DND-41 (cell line): ENCODE measurements at regions not wholly inside any gene's neighbourhood (a gene's known extent, or its start where the extent isn't known, plus 50 kb on each side); places are given as distances from the start of the nearest gene placed in this dataset.

Source experiments
- ATAC-seq: fragments of 200-7000 bp; cut with Tn5 transposase; 3 replicates; pipeline ENCODE4 v1.9.1; 2021; ENCODE audit warnings: low read depth; ENCODE audit not compliant: insufficient read depth
- DNase-seq: peaks from one replicate; pipeline ENCODE4 v3.0.0-alpha.2; 2020
- H2AFZ ChIP-seq: 2 replicates; pipeline ENCODE4 v1.6.0; 2012; ENCODE audit warnings: low read depth, low read length
- H3K27ac ChIP-seq: 2 replicates; pipeline ENCODE4 v1.5.1; 2012; ENCODE audit warnings: low read length, inconsistent platforms
- H3K27me3 ChIP-seq: fragments of 200-600 bp; sonication (generic); 2 replicates; pipeline ENCODE4 v1.6.0; 2012; ENCODE audit warnings: low read length, mild to moderate bottlenecking, inconsistent platforms; ENCODE audit not compliant: insufficient read depth, poor library complexity
- H3K36me3 ChIP-seq: 2 replicates; pipeline ENCODE4 v1.5.1; 2012; ENCODE audit warnings: low read length, inconsistent platforms; ENCODE audit not compliant: insufficient read depth
- H3K4me1 ChIP-seq: 2 replicates; pipeline ENCODE4 v1.5.1; 2012; ENCODE audit warnings: mild to moderate bottlenecking, low read length; ENCODE audit not compliant: insufficient read depth
- H3K4me2 ChIP-seq: 2 replicates; pipeline ENCODE4 v1.6.0; 2012; ENCODE audit warnings: mild to moderate bottlenecking, moderate library complexity, low read length, inconsistent platforms; ENCODE audit not compliant: insufficient read depth
- H3K4me3 ChIP-seq, 2 experiments: fragments of 200-600 bp in 1 of 2; shearing (Covaris generic) in 1 of 2; 2 replicates each; pipeline ENCODE4 v1.5.1; 2012 to 2016; ENCODE audit warnings: inconsistent platforms in 2 of 2, low read length in 2 of 2, mild to moderate bottlenecking in 2 of 2, low read depth in 1 of 2, moderate library complexity in 1 of 2
- H3K79me2 ChIP-seq: 2 replicates; pipeline ENCODE4 v1.6.0; 2012; ENCODE audit warnings: low read length, inconsistent platforms; ENCODE audit not compliant: insufficient read depth
- H3K9ac ChIP-seq: 2 replicates; pipeline ENCODE4 v1.6.0; 2012; ENCODE audit warnings: low read depth, mild to moderate bottlenecking, inconsistent platforms, low read length, moderate library complexity
- H3K9me3 ChIP-seq: 2 replicates; pipeline ENCODE4 v1.5.1; 2012; ENCODE audit warnings: low read length, moderate library complexity, mild to moderate bottlenecking, inconsistent platforms; ENCODE audit not compliant: insufficient read depth, severe bottlenecking
- H4K20me1 ChIP-seq: 2 replicates; pipeline ENCODE4 v1.6.0; 2012; ENCODE audit warnings: low read length; ENCODE audit not compliant: insufficient read depth
- EZH2 ChIP-seq: IDR thresholded peaks from 3 replicates; pipeline ENCODE4 v1.6.1; 2012; ENCODE audit warnings: borderline replicate concordance, low read depth, mild to moderate bottlenecking, moderate library complexity, low read length, inconsistent platforms; ENCODE audit not compliant: severe bottlenecking
- TF ChIP-seq, protein P1 (sequence below): IDR thresholded peaks from 2 replicates; pipeline ENCODE4 v1.5.1; 2012; ENCODE audit warnings: borderline replicate concordance, low read length, moderate library complexity, mild to moderate bottlenecking; ENCODE audit not compliant: poor library complexity, severe bottlenecking; ENCODE audit errors: extremely low read depth

DNA sequence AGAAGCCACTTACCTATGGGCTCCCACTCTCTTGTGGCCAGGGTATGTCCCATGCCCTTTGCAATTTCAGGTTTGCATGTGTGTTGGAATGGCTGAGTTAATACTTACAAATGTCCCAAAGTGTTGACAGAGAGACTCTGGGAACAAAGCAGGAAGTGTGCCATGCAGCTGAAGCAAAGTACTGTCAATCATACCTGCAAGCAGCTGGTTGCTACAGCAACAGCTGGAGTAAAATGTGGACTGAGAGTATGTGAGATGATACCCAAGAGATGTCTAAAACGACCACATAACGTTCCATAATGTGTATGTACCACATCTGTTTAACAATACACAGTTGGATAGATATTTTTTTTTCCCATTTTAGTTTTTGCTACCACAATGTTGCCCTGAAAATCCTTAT, 82.8 kb upstream of the CAMK2D start:
- H3K4me1 ChIP-seq, result no peaks in the 10 kb centered on the region
- ATAC-seq, result no peak
- no peak overlapping the region for H3K4me2 ChIP-seq

DNA sequence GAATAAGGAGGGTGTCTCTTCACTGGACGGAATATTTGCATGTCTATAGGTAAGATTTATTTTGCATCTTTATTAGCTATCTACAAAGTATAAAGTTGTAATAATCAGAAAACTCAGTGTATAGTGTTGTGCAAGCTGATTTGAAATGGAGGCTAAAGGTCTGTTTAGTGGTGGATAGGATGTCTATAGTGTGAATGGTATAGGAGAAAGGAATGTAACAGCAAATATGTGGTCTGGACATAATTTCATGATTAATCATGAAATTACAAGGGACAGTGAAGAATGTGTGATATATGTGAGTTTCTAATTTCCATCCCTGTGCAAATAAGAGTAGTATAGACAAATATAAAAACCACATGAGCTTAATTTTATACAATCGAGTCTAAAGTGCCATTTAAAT, 79.3 kb upstream of the CAMK2D start:
- H3K4me3 ChIP-seq, result no peak overlapping the region
- no peaks in the 10 kb centered on the region for H3K9me3 ChIP-seq
- H3K36me3 ChIP-seq, result no peaks in the 10 kb centered on the region
- no peaks in the 10 kb centered on the region for H4K20me1 ChIP-seq
- no peaks in the 10 kb centered on the region for H3K79me2 ChIP-seq
- no peak overlapping the region for H3K4me2 ChIP-seq
- DNase-seq (no peak), ATAC-seq (no peak)
- peaks cover 8% of the 10 kb centered on the region for H3K27me3 ChIP-seq
- no peak overlapping the region for H3K9ac ChIP-seq
- TF ChIP-seq, protein P1, sequence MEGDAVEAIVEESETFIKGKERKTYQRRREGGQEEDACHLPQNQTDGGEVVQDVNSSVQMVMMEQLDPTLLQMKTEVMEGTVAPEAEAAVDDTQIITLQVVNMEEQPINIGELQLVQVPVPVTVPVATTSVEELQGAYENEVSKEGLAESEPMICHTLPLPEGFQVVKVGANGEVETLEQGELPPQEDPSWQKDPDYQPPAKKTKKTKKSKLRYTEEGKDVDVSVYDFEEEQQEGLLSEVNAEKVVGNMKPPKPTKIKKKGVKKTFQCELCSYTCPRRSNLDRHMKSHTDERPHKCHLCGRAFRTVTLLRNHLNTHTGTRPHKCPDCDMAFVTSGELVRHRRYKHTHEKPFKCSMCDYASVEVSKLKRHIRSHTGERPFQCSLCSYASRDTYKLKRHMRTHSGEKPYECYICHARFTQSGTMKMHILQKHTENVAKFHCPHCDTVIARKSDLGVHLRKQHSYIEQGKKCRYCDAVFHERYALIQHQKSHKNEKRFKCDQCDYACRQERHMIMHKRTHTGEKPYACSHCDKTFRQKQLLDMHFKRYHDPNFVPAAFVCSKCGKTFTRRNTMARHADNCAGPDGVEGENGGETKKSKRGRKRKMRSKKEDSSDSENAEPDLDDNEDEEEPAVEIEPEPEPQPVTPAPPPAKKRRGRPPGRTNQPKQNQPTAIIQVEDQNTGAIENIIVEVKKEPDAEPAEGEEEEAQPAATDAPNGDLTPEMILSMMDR, result no peak
- H3K4me1 ChIP-seq, result no peaks in the 10 kb centered on the region
- H2AFZ ChIP-seq, result no peak overlapping the region
- H3K27ac ChIP-seq, result no peak overlapping the region

More for the DNA sequence above, 82.8 kb upstream of the CAMK2D start:
- no peak overlapping the region for H2AFZ ChIP-seq
- H3K9me3 ChIP-seq, result no peaks in the 10 kb centered on the region
- no peak for DNase-seq
- H4K20me1 ChIP-seq, result no peaks in the 10 kb centered on the region
- no peak overlapping the region for H3K4me3 ChIP-seq
- H3K79me2 ChIP-seq, result no peaks in the 10 kb centered on the region
- H3K27ac ChIP-seq, result no peak overlapping the region
- no peaks in the 10 kb centered on the region for H3K36me3 ChIP-seq
- no peak overlapping the region for H3K9ac ChIP-seq
- no peak for TF ChIP-seq EZH2
- TF ChIP-seq, protein P1, result no peak
- no peaks in the 10 kb centered on the region for H3K27me3 ChIP-seq

DNA sequence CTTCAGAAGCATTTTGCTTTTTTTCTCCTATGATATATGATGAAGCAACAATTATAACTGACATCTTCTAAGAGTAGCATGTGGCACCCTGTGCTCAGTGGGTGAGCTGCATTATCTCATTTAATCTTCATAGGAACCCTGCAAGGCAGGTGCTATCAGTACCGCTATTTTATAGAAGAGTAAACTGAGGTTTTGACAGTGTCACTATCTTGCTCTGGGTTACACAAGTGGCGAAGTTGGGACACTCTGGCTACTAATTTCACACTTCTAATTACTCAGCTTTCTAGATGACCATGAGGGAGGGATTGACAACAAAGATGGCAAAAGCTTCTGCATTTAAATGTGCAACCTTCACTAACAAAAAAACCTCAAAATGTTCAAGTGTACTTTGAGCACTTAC, 76.9 kb upstream of the CAMK2D start:
- H3K36me3 ChIP-seq, result no peaks in the 10 kb centered on the region
- no peaks in the 10 kb centered on the region for H3K79me2 ChIP-seq
- H3K4me2 ChIP-seq, result no peak overlapping the region
- no peak for TF ChIP-seq EZH2
- TF ChIP-seq, protein P1, result no peak
- H3K27me3 ChIP-seq, result peaks cover 8% of the 10 kb centered on the region
- H4K20me1 ChIP-seq, result no peaks in the 10 kb centered on the region
- no peak for DNase-seq
- no peaks in the 10 kb centered on the region for H3K9me3 ChIP-seq
- H3K9ac ChIP-seq, result no peak overlapping the region
- H3K27ac ChIP-seq, result no peak overlapping the region
- no peak overlapping the region for H2AFZ ChIP-seq
- H3K4me3 ChIP-seq, result no peak overlapping the region
- ATAC-seq, result no peak
- H3K4me1 ChIP-seq, result no peaks in the 10 kb centered on the region

DNA sequence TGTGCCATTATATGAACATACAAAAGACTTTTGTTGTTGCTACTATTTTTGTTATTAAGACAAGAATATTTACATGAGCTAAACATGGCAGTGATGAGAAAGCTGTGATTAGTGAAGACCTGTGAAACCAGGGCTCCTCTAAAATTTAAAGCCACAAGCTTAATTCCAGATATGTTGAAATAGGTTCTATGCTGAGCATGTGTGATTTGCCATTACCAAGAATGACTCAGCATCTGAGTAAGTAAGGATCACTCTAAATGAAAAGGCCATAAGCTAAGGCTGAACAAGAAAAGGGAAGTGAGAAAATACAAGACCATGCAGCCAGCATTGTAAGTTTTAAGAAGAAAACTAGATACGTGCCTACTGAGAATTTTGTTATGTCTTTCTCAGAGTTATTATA, 75.9 kb upstream of the CAMK2D start:
- no peaks in the 10 kb centered on the region for H3K9me3 ChIP-seq
- DNase-seq (no peak), ATAC-seq (peak; percentile 29; the same call in 1 of the 3 replicates)
- H3K9ac ChIP-seq, result no peak overlapping the region
- H3K4me2 ChIP-seq, result no peak overlapping the region
- H3K27ac ChIP-seq, result no peak overlapping the region
- no peaks in the 10 kb centered on the region for H4K20me1 ChIP-seq
- TF ChIP-seq EZH2, result no peak
- TF ChIP-seq, protein P1, result no peak
- H2AFZ ChIP-seq, result no peak overlapping the region
- H3K36me3 ChIP-seq, result no peaks in the 10 kb centered on the region
- H3K4me3 ChIP-seq, result no peak overlapping the region
- H3K79me2 ChIP-seq, result no peaks in the 10 kb centered on the region
- no peaks in the 10 kb centered on the region for H3K4me1 ChIP-seq
- peaks cover 8% of the 10 kb centered on the region for H3K27me3 ChIP-seq
